ENCODE measurements at regions not wholly inside any gene's neighbourhood (a gene's known extent, or its start where the extent isn't known, plus 50 kb on each side); places are given as distances from the start of the nearest gene placed in this dataset.

DNA sequence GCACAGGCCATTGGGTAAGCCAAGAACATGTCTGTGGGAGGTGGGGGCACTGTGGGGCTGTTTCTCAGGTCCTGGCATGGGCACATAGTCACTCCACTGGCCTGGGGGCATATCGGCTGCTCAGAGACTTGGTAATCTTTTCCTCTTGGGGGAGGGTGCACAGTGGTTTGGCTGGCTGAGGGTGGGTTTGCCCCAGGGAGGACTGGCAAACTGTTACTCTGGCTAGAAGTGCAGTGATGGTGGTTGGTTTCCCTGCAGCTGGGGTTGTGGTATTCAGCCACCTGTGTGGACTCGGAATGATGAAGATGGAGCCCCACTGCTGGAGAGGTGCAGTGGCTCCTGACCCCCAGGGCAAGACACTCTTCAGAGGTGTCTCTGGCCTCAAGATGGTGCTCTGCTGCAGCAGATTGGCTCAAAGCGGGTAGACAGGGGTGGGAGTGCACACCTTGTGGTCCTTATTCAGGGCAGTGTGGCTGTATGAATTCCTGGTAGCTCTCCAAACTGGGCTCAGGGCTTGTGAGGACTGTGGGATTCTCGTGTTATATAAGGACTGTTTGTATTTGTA lies 74.1 kb upstream of the DDHD1 start (continued):
- TF ChIP-seq RAD21 (IDR thresholded peaks at IDR 0.05 in 1 of 2, conservative IDR thresholded peaks at IDR 0.05 in 1 of 2; ENCODE audit: low read depth in 2 of 2, low read length in 2 of 2), result peak; percentile 9 to 42; a peak in 2 of 4 replicates
- TF ChIP-seq KDM4A (IDR thresholded peaks at IDR 0.05; ENCODE audit: low read depth, low read length, severe bottlenecking), result no peak

All from H1 (cell line).